Activated CD4-positive, alpha-beta T cell treated with anti-CD3 and anti-CD28 coated beads, Interleukin-2, amount 50 U/mL, for 24 hours (primary cell): ENCODE measurements at regions not wholly inside any gene's neighbourhood (a gene's known extent, or its start where the extent isn't known, plus 50 kb on each side); places are given as distances from the start of the nearest gene placed in this dataset.

Experiments used
- DNase-seq, 2 donors: peaks; one replicate each; pipeline ENCODE4 v3.0.0-alpha.2; 2020; ENCODE audit warnings: low read depth in 1 of 2, low spot score in 1 of 2

DNA sequence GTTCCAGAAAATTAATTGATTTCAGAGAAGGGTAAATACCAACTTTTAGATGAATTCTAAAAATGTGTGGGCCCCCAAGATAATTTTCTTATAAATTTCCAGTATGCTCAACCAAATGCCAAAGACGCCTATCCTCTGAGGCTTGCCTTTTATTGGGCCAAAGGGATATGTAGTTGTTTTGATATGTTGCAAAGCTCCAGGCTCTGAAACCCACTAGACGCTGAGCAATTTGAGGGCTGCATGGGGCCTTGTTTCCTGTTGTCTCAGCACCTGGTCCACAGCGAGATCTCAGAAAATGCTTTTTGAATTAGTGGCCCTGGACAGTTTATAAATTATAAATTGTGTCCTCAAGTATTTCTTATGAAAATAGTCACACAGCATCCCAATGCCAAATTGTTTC lies 397.2 kb downstream of the SAMD5 start:
- no peak for DNase-seq

DNA sequence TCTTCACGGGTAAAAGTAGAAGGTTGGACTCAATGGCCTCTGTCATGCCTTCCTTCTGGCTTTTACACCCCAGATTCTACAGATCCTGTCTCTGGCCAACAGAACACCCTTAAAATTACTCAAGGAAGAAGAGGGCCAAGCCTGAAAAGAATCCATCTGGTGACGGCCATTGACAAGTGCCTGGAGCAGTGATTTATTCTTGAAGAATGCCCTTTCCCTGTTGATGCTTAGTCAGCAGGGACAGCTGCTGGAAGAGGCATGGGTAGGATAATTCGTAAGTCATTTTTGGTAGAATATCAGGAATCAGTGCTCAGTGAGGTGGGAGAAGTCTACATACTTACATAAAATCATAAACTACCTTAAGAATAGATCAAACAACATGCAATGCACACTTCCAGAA lies 397.9 kb downstream of the SAMD5 start:
- DNase-seq: no peak

DNA sequence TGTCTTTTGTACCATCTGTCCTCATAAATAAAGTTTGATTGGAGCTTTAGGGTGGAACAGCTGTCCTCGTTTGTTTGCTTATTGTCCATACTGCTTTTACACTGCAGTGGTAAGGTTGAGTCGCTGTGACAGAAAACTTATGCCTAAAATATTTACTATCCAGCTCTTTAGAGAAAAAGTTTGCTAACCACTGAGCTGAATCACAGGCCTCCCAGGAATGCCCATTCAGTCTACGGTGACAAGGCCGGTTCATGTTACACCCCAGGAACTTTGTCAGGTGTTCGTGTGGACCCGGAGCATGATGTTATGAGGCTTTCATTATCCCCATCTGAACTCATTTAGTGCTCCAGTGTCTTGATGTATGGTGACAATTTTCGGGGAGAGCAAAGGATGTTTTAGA lies 401.1 kb downstream of the SAMD5 start:
- no peak for DNase-seq

DNA sequence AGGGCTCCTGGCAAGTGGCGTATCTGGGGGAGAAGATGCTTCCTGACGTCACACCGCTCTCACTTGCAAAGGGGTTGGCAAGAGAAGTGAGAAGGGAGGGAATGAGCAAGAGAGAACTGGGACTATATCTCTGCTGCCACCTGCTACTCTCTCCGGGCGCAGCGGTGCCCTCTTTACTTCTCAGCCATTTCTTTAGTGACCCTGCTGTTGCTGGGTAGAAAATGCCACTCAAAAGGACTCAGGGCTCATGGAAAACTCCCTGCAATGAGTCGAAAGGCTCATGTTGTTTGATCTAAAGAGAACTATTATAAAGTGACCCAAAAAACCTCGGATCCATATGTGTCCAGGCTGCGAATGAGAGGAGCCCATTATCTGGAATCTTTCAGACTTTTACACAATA lies 401.8 kb downstream of the SAMD5 start:
- DNase-seq: no peak

DNA sequence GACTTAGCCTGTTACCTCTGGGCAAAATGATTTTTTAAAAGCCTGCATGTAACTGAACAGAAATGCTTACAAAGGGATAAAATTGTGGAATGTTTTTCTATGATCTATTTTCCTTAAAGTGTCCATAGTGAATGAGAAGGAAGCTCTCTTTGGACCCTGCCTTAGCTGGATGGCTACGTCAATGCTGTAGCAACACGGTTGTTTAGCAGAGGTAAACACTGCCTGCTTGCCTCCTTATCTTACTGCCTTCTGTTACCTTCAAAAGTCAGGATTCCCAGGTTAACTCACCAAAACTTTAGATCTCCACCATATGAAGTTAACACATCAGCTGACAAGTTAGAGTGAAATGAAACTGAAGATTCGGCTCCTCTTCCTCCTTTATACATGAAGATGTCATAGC lies 402.6 kb downstream of the SAMD5 start:
- no peak for DNase-seq

DNA sequence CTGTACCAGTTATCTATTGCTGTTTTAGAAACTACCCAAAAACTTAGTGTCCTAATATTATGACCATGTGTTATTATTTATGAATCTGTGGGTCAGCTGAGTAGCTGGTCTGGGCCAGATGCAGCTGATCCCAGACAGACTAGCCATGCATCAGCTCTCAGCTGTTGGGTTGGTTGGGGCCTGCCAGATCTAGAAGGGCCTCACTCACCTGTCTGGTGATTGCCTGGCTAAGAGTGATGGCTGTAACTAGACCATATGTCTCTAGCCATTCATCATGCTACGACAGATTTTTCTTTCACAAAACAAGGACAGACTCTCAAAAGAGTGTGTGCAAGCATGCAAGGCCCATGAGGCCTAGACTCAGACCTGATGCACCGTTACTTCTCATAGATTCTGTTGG lies 403.2 kb downstream of the SAMD5 start:
- no peak for DNase-seq

DNA sequence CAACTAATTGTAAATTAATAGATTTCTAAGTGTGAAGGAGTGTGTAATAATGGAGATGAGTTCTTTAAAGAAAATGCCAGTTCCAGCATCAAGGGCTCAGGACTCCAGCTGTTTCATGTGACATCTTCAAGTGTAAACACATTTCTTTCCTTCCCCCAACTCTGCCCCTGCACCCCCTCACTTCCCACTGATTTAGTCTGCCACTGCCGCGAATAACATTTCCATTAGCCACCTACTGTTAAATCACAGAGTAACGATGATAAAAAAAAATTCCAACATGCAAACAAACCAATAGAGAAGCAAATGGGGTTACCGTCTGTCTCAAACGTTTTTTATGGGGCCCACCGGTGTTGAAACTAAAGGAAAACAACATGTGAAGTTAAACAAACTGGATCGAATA lies 414.3 kb downstream of the SAMD5 start:
- no peak for DNase-seq

DNA sequence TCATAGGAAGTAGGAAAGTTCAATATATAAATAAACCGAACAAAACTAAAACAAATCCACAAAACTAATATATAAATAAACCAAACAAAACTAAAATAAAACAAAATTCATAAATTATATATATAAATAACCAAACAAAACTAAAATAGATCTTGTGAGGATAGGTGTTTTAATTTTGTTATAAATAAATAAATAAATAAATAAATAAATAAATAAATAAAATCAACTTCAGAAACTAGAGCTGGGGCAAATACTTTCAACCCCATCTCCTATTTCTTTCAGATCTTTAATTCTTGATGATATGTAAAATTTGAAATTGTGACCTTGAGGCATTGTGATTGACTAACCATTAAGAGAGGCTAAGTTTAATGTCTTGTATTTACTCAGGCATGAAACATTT lies 416.1 kb downstream of the SAMD5 start:
- DNase-seq: no peak

DNA sequence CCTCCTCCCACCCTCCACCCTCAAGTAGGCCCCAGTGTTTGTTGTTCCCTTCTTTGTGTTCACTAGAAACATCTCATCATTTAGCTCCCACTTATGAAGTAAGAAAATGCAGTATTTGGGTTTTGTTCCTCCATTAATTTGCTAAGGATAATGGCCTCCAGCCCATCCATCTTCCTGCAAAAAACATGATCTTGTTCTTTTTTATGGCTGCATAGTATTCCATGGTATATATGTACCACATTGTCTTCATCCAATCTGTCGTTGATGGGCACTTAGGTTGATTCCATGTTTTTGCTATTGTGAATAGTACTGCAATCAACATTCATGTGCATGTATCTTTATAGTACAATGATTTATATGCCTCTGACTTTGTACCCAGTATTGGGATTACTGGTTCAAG lies 416.8 kb upstream of the SASH1 start:
- DNase-seq: no peak

DNA sequence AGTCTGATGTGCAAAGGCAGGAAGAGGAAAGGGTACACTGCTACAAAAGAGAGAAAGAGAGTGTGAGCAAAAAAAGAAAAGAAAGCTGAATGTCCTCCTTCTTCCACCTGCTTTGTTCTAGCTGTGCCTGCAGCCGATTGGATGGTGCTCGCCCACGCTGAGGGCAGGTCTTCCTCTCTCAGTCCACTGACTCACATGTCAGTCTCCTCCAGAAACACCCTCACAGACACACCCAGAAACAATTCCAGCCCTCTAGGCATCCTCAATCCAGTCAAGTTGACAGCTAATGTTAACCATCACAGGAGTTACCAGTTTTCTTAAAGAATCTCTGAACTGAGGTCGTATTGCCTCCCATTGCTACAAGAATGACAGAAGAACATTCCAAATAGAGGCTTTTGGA lies 411.9 kb upstream of the SASH1 start:
- DNase-seq: no peak

DNA sequence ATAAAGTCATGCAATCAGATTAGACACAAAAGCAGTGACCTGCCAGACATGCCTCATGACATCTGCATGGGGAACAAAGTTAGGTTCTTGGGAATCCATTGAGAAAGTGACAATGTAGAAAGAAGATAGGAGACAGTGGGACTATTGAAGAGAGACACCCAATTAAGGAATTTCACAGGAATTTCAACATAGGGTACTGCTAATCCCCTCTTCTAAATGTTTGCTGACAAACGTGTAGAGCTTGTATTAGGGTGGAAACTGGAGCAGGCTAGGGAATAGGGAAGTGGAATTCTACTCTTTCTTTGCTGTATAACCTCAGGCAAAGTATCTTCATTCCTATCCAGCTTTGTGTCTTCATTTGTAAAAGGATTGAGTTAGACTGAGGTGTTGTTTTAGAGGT lies 409.4 kb upstream of the SASH1 start:
- no peak for DNase-seq

DNA sequence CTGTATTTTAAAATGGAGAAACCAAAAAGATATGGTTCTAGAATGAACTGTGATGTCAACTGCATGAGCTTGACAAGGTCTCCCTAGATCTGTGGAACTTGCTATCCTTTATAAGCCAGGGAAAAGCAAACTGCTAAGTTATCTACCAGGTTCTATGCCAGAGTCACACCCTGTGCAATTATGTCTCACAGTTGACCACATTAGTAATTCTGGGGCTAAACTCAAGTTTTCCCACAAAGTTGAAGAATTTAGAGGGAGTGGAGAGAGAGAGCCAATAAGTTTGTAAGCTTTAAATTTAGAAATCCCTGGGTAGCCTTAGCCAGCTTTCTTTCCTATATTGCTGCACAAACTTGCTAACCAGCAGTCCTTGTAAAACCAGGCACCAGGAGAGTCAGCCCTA lies 407.0 kb upstream of the SASH1 start:
- no peak for DNase-seq

DNA sequence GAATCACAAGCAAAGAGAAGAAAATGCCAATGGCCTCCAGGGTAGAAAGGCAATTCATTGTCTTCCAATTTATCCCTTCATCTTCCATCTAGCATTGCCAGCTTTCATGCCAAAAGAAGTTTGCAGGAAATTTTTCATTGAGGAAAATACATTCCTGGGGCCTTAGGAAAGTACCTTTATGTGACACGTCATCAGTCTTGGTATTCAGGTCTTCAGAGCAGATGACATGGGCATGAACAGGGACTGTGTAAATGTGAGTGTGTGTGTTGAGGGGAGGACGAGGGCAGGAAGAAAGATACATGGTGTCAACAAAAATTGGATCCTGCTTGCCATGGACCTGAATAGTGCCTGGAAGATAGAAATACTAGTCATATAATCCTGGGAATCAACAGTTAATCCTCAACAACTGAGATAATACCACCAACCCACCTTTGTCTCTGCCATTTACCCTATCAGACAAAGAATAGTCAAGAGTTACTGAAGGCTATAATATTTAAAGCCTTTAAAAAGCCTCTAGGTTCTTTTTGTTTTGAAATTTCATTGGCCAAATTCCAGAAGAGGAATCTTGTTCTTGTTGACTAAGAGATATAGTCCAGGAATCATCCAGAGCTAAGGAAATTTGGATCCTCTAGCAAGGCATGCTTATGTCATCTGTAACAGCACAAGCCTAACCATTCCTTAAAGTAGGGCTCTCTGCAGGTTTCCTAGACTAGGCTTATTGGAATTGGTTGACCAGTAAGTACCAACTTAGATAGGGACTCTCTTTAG lies 405.8 kb upstream of the SASH1 start:
- DNase-seq: no peak

DNA sequence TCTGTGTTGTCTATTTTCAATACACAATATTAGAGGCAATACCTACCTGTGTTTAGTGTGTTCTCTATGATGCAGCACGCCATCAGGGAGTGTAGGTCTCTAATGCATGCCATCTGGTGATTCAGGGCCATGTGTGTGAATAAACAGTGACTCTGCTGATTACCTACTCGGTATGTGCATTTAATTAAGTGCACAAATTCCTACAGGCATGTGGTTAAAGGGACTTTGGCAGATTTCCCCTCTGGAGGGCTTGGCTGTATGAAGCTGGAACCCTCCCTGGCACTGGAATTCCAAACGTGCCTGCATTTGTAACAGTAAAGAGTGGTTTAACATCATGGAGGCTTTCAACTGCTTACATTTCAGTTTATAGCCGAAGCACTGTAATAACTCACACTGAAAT lies 401.5 kb upstream of the SASH1 start:
- DNase-seq: no peak

DNA sequence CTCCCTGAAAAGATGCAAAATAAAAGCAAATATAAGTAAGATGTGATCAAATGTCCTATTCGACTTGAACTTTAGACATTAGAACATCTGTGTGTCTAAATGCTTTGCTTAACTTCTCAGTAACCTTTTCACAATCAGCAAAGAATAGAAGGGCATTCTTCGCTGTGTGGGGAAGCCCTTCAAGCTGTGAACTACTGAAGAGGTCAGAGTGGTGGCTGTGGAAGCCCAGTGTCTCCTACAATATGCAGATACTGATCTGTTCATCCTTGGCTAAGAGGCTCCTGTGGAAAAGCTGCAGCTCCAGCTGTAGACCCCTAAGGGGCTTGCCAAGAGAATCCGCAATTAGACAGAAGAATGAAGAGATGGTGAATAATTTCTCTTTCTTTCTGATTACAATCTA lies 400.3 kb upstream of the SASH1 start:
- DNase-seq: no peak

DNA sequence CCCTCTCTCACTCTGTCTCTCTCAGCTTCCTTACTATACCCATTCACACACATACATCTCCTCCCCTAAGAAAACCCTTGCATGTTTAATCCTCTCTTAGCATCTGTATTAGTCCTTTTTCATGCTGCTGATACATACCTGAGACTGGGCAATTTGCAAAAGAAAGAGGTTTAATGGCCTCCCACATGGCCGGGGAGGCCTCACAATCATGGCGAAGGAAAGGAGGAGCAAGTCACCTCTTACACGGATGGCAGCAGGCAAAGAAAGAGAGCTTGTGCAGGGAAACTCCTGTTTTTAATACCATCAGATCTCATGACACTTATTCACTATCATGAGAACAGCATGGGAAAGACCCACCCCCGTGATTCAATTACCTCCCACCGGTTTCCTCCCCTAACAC lies 398.5 kb upstream of the SASH1 start:
- no peak for DNase-seq

DNA sequence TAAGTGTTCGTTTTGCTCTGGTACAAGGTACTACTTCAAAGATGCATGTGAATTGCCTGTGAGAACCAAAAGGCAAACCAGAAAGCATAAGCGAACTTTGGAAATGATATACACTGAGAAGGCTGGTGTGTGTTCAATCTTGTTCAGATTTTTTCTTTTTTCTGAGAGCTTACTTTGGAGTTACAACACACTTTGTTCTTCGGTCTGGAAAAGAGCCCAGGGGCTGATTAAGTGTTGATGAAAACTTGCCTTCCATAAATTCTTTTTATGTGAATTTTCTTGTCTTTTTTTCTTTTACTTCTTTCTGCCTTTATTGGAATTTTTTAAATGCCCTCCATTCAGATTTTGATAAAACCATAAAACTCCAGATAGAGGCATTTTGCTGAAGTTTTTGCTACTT lies 395.1 kb upstream of the SASH1 start:
- no peak for DNase-seq

DNA sequence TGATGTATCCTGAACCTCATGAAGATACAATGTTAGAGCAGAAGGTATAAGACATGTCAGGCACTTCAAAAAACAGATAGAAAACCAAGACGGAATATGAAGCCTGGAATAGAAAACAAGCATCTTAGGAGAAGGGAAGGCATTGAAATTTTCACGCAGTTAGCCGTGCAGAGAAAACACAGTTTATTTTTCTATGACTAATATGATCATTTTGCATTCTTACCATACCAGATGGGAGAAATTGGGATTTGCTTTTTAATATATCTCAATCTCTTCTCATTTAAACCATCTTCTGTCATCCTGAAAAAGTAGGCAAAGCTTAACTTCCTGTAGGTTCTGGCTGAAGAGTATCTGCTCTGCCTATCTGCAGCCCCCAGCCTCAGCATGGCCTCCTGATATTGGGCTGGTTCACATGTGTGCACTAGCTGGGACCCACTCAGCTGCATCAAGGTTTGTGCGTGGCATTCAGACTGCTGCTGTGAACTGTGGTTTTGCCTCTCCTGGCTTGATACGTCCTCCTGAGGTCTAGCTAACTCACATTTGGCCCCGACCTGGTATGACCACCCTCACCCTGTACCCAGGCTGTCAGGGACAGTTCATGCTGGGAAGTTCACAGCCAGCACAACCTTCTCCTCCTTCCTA lies 392.5 kb upstream of the SASH1 start:
- no peak for DNase-seq

DNA sequence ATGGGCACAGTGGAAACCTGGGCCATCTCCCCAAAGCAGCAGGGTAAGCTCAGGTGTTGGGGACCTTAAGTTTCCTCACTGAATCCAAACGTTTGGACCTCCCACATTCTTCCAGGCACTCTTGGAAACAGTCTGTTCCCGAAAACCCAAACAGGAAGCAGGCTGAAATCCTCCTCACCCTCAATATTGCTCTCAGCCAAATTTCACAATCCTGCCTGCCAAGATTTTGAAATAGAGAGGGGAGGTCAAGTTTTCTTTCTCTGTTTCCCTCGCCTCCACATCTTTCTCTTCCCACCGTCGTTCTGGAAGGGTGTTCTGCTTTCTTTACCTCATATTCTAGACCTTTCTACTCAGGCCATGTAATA lies 392.0 kb upstream of the SASH1 start:
- DNase-seq: no peak

DNA sequence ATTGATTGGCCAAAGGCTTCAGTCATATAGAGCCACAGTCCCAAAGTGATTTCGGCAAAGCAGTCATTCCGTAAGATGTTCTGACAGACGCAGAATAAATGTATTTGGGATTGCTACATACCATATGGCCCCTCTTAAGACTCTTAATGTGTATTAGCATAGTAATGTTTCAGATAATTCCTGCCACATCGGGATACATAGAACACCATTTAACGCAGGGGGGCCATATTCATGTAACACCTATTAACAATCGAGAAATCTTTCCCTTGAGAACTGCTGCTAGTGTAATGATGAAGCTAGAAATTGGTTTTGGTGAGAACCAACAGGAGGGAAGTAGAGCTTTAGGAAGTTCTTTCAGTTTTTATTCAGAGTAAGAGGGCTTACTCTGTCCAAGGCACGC lies 390.9 kb upstream of the SASH1 start:
- DNase-seq: no peak

DNA sequence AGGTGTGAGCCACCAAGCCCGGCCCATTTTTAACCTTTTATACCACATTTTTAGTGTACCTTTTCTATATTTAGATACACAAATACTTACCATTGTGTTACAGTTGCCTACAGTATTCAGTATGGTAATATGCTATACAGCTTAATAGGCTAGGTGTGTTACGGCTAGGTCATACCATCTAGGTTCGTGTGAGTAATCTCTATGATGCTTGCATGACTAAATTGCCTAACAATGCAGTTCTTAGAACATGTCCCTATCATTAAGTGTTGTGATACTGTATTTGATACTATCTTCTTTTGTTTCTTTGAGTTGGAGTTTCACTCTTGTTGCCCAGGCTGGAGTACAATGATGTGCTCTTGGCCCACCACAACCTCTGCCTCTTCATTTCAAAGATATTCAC lies 387.7 kb upstream of the SASH1 start:
- no peak for DNase-seq

DNA sequence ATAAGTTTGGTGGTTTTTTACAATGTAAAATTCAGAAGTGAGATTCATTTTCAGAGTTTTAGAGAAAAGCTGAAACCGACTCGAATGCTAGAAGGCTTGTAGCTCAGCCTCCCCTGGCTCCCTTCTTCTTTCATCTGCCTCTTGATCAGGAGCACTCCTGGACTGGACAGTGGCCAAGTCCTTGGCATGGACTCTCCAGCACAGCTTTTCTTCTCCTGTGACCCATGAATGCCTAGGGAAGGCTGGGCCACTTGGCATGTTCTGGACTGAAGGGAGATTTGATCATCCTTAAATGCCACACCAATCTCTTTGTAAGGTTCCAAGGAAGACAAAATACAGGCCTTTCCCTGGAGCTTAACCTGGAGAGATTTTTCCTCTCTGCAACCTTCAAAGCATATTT lies 384.0 kb upstream of the SASH1 start:
- no peak for DNase-seq

DNA sequence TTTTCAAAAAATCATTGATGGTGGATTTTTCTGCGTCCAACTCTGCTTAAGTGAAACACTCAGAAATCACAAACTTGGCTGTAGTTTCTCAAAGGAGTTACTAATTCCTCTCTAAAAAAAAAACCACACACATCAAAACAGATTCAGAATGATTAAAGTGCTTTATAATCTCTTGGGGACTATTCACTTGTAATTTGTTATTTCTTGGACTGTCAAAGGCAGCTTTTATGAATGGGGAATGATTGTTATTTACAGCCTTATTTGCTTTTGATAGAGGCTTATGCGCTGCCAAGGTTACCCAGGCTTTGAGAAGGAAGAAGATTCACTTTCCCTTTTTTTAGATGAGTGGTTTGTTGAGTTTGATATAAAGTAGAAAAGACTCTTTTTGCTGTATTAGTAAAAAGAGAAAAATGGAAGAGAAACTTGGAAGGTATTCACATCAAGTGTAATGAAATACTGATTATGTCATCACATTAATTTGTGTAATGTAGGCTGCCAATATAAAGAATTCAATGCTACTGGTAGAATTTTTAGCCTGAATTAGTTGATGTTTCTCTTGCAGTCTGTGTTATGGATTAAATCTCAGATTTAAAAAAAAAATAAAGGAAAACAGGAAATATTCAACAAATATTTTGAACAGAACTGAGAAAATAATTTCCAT lies 381.0 kb upstream of the SASH1 start:
- no peak for DNase-seq
